GM23338 (cell line): ENCODE measurements at regions not wholly inside any gene's neighbourhood (a gene's known extent, or its start where the extent isn't known, plus 50 kb on each side); places are given as distances from the start of the nearest gene placed in this dataset.

ENCODE experiments used
- ATAC-seq: fragments of 200-7000 bp; cut with Tn5 transposase; 3 replicates; pipeline ENCODE4 v1.9.1; 2020
- DNase-seq: peaks from one replicate; pipeline ENCODE4 v3.0.0-alpha.2; 2015; ENCODE audit warnings: low spot score
- H2AFZ ChIP-seq: fragments of 200-600 bp; sonication (generic); 2 replicates; pipeline ENCODE4 v1.8.0; 2016; ENCODE audit warnings: antibody characterized with exemption, mild to moderate bottlenecking, moderate library complexity
- H3F3A ChIP-seq: fragments of 200-600 bp; sonication (generic); replicated peaks from 2 replicates; pipeline ENCODE4 v1.8.0; 2017; ENCODE audit warnings: antibody characterized with exemption, mixed run types, low read depth
- H3K27ac ChIP-seq: fragments of 200-600 bp; sonication (generic); 2 replicates; pipeline ENCODE4 v1.6.1; 2016; ENCODE audit warnings: low read depth
- H3K27me3 ChIP-seq: fragments of 200-600 bp; sonication (generic); 2 replicates; pipeline ENCODE4 v1.8.0; 2016; ENCODE audit warnings: mild to moderate bottlenecking, mixed run types, moderate library complexity; ENCODE audit not compliant: insufficient read depth
- H3K36me3 ChIP-seq: fragments of 200-600 bp; sonication (generic); 2 replicates; pipeline ENCODE4 v1.8.0; 2016; ENCODE audit warnings: mild to moderate bottlenecking; ENCODE audit not compliant: insufficient read depth
- H3K4me1 ChIP-seq: fragments of 200-600 bp; sonication (generic); 2 replicates; pipeline ENCODE4 v1.8.0; 2016; ENCODE audit warnings: mild to moderate bottlenecking, moderate library complexity; ENCODE audit not compliant: insufficient read depth
- H3K4me2 ChIP-seq: fragments of 200-600 bp; sonication (generic); 2 replicates; pipeline ENCODE4 v1.7.1; 2017; ENCODE audit warnings: mixed run types
- H3K4me3 ChIP-seq: fragments of 200-600 bp; sonication (generic); 2 replicates; pipeline ENCODE4 v1.6.1; 2016; ENCODE audit warnings: mixed run types
- H3K79me2 ChIP-seq: fragments of 200-600 bp; sonication (generic); replicated peaks from 2 replicates; pipeline ENCODE4 v1.8.0; 2017; ENCODE audit warnings: mild to moderate bottlenecking; ENCODE audit not compliant: insufficient read depth
- H3K9me2 ChIP-seq: fragments of 200-600 bp; sonication (generic); 2 replicates; pipeline ENCODE4 v1.8.0; 2017; ENCODE audit not compliant: insufficient read depth
- H4K20me1 ChIP-seq: fragments of 200-600 bp; sonication (generic); replicated peaks from 2 replicates; pipeline ENCODE4 v1.8.0; 2017; ENCODE audit warnings: mild to moderate bottlenecking; ENCODE audit not compliant: insufficient read depth
- H3K27ac Mint-ChIP-seq: 2 replicates; pipeline ENCODE4 v1.8.0; 2020; ENCODE audit warnings: inconsistent platforms, mild to moderate bottlenecking, moderate library complexity, mixed read lengths
- H3K27me3 Mint-ChIP-seq: 3 replicates; pipeline ENCODE4 v1.8.0; 2022; ENCODE audit warnings: low read depth, mild to moderate bottlenecking, moderate library complexity, mixed read lengths, inconsistent platforms; ENCODE audit not compliant: insufficient read depth, poor library complexity
- H3K36me3 Mint-ChIP-seq: 3 replicates; pipeline ENCODE4 v1.8.0; 2021; ENCODE audit warnings: low read depth, mild to moderate bottlenecking, inconsistent platforms, moderate library complexity, mixed read lengths
- H3K4me1 Mint-ChIP-seq: 3 replicates; pipeline ENCODE4 v1.8.0; 2020; ENCODE audit warnings: mild to moderate bottlenecking, inconsistent platforms, mixed read lengths
- H3K4me3 Mint-ChIP-seq: 3 replicates; pipeline ENCODE4 v1.8.0; 2021; ENCODE audit warnings: moderate library complexity, mild to moderate bottlenecking, inconsistent platforms, mixed read lengths
- H3K9me3 Mint-ChIP-seq: 3 replicates; pipeline ENCODE4 v1.8.0; 2020; ENCODE audit warnings: moderate library complexity, mild to moderate bottlenecking, inconsistent platforms, mixed read lengths
- CREB1 ChIP-seq: fragments of 250-450 bp; sonication (Bioruptor Pico); IDR thresholded peaks from 2 replicates; pipeline ENCODE4 v1.5.0; 2020; ENCODE audit warnings: low read depth, mild to moderate bottlenecking, moderate library complexity
- ETS1 ChIP-seq: IDR thresholded peaks from 2 replicates; pipeline ENCODE4 v1.6.1; 2016; ENCODE audit warnings: antibody characterized with exemption
- EZH2 ChIP-seq: fragments of 200-600 bp; sonication (generic); IDR thresholded peaks from one replicate; pipeline ENCODE4 v1.8.0; 2017; ENCODE audit warnings: antibody characterized with exemption, mild to moderate bottlenecking, low read depth; ENCODE audit not compliant: unreplicated experiment
- JUNB ChIP-seq: IDR thresholded peaks from one replicate; pipeline ENCODE4 v1.6.1; 2016; ENCODE audit warnings: antibody characterized with exemption; ENCODE audit not compliant: unreplicated experiment
- NANOG ChIP-seq: IDR thresholded peaks from 2 replicates; pipeline ENCODE4 v1.6.1; 2016; ENCODE audit warnings: antibody characterized with exemption, borderline replicate concordance
- POLR2AphosphoS5 ChIP-seq: IDR thresholded peaks from 2 replicates; pipeline ENCODE4 v1.6.1; 2016; ENCODE audit warnings: antibody characterized with exemption, low read depth
- REST ChIP-seq: IDR thresholded peaks from one replicate; pipeline ENCODE4 v1.6.1; 2018; ENCODE audit warnings: antibody characterized with exemption; ENCODE audit not compliant: unreplicated experiment
- STAT1 ChIP-seq: IDR thresholded peaks from one replicate; pipeline ENCODE4 v1.6.1; 2016; ENCODE audit warnings: antibody characterized with exemption; ENCODE audit not compliant: unreplicated experiment
- TF ChIP-seq, protein P1 (sequence below): fragments of 250-450 bp; sonication (Bioruptor Pico); IDR thresholded peaks from 2 replicates; pipeline ENCODE4 v1.5.0; 2020; ENCODE audit warnings: mild to moderate bottlenecking, moderate library complexity

DNA sequence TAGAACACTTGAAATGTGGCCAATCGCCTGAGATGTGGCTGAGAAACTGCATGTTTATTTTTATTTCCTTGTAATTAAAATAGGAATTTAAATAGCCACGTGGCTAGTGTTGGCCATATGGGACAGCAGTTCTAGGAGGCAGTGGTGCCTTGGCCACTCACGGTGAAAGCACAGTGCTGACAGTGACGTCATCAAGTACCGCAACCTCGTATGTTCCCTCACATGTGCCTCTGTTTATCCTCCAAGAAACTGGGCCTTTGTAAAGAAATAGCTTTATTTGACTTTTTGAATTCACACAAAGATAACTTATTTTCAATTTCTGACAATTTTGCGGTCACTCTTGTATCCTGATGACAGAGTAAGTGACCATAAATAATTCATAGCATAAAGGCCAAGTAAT lies 575.0 kb downstream of the DCDC2C start (continued):
- TF ChIP-seq NANOG (no peak), POLR2AphosphoS5 (no peak), EZH2 (no peak), JUNB (no peak), REST (no peak)

GRCh38 chr2:4279431-4279830 lies 576.1 kb downstream of the DCDC2C start:
- H3K27ac Mint-ChIP-seq, result no peak overlapping the region
- DNase-seq (no peak), ATAC-seq (no peak)
- H2AFZ ChIP-seq, result no peak overlapping the region
- no peaks in the 10 kb centered on the region for H3K4me1 Mint-ChIP-seq
- H3K4me1 ChIP-seq, result no peaks in the 10 kb centered on the region
- no peak overlapping the region for H3K4me3 ChIP-seq
- H3F3A ChIP-seq, result no peaks in the 10 kb centered on the region
- H3K27ac ChIP-seq, result no peak overlapping the region
- no peaks in the 10 kb centered on the region for H3K36me3 ChIP-seq
- H3K36me3 Mint-ChIP-seq, result peaks cover 9% of the 10 kb centered on the region; the same call in 1 of the 3 replicates
- no peaks in the 10 kb centered on the region for H3K27me3 Mint-ChIP-seq
- H3K4me2 ChIP-seq, result no peak overlapping the region
- H3K4me3 Mint-ChIP-seq, result no peak overlapping the region
- H3K27me3 ChIP-seq, result no peaks in the 10 kb centered on the region
- H3K79me2 ChIP-seq, result no peaks in the 10 kb centered on the region
- H4K20me1 ChIP-seq, result no peaks in the 10 kb centered on the region
- H3K9me3 Mint-ChIP-seq, result peaks cover 60% of the 10 kb centered on the region
- no peaks in the 10 kb centered on the region for H3K9me2 ChIP-seq
- TF ChIP-seq JUNB (no peak), ETS1 (no peak), CREB1 (no peak), STAT1 (no peak), POLR2AphosphoS5 (no peak), NANOG (no peak), REST (no peak)
- TF ChIP-seq, protein P1, sequence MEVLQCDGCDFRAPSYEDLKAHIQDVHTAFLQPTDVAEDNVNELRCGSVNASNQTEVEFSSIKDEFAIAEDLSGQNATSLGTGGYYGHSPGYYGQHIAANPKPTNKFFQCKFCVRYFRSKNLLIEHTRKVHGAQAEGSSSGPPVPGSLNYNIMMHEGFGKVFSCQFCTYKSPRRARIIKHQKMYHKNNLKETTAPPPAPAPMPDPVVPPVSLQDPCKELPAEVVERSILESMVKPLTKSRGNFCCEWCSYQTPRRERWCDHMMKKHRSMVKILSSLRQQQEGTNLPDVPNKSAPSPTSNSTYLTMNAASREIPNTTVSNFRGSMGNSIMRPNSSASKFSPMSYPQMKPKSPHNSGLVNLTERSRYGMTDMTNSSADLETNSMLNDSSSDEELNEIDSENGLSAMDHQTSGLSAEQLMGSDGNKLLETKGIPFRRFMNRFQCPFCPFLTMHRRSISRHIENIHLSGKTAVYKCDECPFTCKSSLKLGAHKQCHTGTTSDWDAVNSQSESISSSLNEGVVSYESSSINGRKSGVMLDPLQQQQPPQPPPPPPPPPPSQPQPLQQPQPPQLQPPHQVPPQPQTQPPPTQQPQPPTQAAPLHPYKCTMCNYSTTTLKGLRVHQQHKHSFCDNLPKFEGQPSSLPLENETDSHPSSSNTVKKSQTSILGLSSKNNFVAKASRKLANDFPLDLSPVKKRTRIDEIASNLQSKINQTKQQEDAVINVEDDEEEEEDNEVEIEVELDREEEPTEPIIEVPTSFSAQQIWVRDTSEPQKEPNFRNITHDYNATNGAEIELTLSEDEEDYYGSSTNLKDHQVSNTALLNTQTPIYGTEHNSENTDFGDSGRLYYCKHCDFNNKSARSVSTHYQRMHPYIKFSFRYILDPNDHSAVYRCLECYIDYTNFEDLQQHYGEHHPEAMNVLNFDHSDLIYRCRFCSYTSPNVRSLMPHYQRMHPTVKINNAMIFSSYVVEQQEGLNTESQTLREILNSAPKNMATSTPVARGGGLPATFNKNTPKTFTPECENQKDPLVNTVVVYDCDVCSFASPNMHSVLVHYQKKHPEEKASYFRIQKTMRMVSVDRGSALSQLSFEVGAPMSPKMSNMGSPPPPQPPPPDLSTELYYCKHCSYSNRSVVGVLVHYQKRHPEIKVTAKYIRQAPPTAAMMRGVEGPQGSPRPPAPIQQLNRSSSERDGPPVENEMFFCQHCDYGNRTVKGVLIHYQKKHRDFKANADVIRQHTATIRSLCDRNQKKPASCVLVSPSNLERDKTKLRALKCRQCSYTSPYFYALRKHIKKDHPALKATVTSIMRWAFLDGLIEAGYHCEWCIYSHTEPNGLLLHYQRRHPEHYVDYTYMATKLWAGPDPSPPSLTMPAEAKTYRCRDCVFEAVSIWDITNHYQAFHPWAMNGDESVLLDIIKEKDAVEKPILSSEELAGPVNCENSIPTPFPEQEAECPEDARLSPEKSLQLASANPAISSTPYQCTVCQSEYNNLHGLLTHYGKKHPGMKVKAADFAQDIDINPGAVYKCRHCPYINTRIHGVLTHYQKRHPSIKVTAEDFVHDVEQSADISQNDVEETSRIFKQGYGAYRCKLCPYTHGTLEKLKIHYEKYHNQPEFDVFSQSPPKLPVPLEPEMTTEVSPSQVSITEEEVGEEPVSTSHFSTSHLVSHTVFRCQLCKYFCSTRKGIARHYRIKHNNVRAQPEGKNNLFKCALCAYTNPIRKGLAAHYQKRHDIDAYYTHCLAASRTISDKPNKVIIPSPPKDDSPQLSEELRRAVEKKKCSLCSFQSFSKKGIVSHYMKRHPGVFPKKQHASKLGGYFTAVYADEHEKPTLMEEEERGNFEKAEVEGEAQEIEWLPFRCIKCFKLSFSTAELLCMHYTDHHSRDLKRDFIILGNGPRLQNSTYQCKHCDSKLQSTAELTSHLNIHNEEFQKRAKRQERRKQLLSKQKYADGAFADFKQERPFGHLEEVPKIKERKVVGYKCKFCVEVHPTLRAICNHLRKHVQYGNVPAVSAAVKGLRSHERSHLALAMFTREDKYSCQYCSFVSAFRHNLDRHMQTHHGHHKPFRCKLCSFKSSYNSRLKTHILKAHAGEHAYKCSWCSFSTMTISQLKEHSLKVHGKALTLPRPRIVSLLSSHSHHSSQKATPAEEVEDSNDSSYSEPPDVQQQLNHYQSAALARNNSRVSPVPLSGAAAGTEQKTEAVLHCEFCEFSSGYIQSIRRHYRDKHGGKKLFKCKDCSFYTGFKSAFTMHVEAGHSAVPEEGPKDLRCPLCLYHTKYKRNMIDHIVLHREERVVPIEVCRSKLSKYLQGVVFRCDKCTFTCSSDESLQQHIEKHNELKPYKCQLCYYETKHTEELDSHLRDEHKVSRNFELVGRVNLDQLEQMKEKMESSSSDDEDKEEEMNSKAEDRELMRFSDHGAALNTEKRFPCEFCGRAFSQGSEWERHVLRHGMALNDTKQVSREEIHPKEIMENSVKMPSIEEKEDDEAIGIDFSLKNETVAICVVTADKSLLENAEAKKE, result no peak
